ENCODE measurements at regions not wholly inside any gene's neighbourhood (a gene's known extent, or its start where the extent isn't known, plus 50 kb on each side); places are given as distances from the start of the nearest gene placed in this dataset.

GRCh38 chr13:26476782-26477142 is 80.7 kb upstream of the WASF3 start:
- peak overlapping the region in 4 of 8 donors; percentile 26 to 57 (median 48) for H3K27ac ChIP-seq
- peaks cover 0 to 14% (median 2%) of the 10 kb centered on the region in 6 donors for H3K4me1 ChIP-seq
- H3K27me3 ChIP-seq (replicated peaks in 1 of 7), result peaks cover 0 to 9% (median 0%) of the 10 kb centered on the region in 7 donors
- no peak overlapping the region for H3K4me3 ChIP-seq
- no peaks in the 10 kb centered on the region for H3K9me3 ChIP-seq
- no peak for DNase-seq
- no peak for TF ChIP-seq POLR2AphosphoS5 (IDR thresholded peaks at IDR 0.05)
- TF ChIP-seq POLR2A (IDR thresholded peaks at IDR 0.05), result no peak
- TF ChIP-seq, protein P1, sequence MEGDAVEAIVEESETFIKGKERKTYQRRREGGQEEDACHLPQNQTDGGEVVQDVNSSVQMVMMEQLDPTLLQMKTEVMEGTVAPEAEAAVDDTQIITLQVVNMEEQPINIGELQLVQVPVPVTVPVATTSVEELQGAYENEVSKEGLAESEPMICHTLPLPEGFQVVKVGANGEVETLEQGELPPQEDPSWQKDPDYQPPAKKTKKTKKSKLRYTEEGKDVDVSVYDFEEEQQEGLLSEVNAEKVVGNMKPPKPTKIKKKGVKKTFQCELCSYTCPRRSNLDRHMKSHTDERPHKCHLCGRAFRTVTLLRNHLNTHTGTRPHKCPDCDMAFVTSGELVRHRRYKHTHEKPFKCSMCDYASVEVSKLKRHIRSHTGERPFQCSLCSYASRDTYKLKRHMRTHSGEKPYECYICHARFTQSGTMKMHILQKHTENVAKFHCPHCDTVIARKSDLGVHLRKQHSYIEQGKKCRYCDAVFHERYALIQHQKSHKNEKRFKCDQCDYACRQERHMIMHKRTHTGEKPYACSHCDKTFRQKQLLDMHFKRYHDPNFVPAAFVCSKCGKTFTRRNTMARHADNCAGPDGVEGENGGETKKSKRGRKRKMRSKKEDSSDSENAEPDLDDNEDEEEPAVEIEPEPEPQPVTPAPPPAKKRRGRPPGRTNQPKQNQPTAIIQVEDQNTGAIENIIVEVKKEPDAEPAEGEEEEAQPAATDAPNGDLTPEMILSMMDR (IDR thresholded peaks at IDR 0.05 in 8 of 11, conservative IDR thresholded peaks at IDR 0.05 in 3 of 11), result no peak
- intact Hi-C loops (cut with DNase I; ENCODE audit: low total_unique reads), result no loop called here
- 50 to 72% (median 57%) methylated on average over 3 of the region's 3 CpGs; no CpG with 5 or more reads in 1 of the 5 donors for WGBS, 5 donors
- no peaks in the 10 kb centered on the region for H3K36me3 ChIP-seq

DNA sequence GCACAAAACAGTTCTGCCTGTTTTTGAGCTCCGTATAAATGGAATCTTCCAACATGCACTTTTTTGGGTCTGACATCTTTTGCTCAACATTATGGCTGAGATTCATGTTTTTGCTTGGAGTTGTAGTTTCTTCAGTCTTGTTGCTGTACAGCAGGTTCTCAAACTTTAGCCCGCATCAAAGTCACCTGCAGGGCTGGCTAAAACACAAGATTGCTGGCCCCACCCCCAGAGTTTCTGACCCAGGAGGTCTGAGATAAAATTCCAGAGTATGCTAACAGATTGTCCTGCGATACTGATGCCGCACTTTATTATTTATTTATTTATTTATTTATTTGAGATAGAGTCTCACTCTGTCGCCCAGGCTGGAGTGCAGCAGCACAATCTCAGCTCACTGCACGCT is 79.8 kb upstream of the WASF3 start:
- WGBS, 5 donors, result 92 to 99% (median 96%) methylated on average over 6 of the region's 6 CpGs; no CpG with 5 or more reads in 1 of the 5 donors
- intact Hi-C loops (cut with DNase I; ENCODE audit: low total_unique reads), result no loop called here
- H3K9me3 ChIP-seq, result no peaks in the 10 kb centered on the region
- no peak overlapping the region for H3K27ac ChIP-seq
- H3K27me3 ChIP-seq (replicated peaks in 1 of 7), result peaks cover 0 to 9% (median 0%) of the 10 kb centered on the region in 7 donors
- H3K36me3 ChIP-seq, result no peaks in the 10 kb centered on the region
- TF ChIP-seq POLR2A (IDR thresholded peaks at IDR 0.05), result no peak
- TF ChIP-seq, protein P1 (IDR thresholded peaks at IDR 0.05 in 8 of 11, conservative IDR thresholded peaks at IDR 0.05 in 3 of 11), result no peak
- H3K4me1 ChIP-seq, result peaks cover 0 to 19% (median 2%) of the 10 kb centered on the region in 6 donors
- no peak for DNase-seq
- H3K4me3 ChIP-seq, result no peak overlapping the region

GRCh38 chr13:26480246-26480855 is 77.1 kb upstream of the WASF3 start:
- H3K27me3 ChIP-seq (replicated peaks in 1 of 7), result peaks cover 0 to 9% (median 0%) of the 10 kb centered on the region in 7 donors
- intact Hi-C loops (cut with DNase I; ENCODE audit: low total_unique reads), result loop anchor here (5.0 kb wide), 1 partner anchor 217 kb away; no protein-coding TSS in a partner anchor
- no peak for TF ChIP-seq POLR2A (IDR thresholded peaks at IDR 0.05)
- TF ChIP-seq, protein P1 (IDR thresholded peaks at IDR 0.05 in 8 of 11, conservative IDR thresholded peaks at IDR 0.05 in 3 of 11), result no peak
- no peak for TF ChIP-seq POLR2AphosphoS5 (IDR thresholded peaks at IDR 0.05)
- no peak overlapping the region for H3K27ac ChIP-seq
- 79 to 85% (median 80%) methylated on average over 10 of the region's 10 CpGs for WGBS, 5 donors
- no peak overlapping the region for H3K4me3 ChIP-seq
- no peaks in the 10 kb centered on the region for H3K9me3 ChIP-seq
- H3K36me3 ChIP-seq, result no peaks in the 10 kb centered on the region
- no peak for DNase-seq
- H3K4me1 ChIP-seq, result peaks cover 0 to 28% (median 2%) of the 10 kb centered on the region in 6 donors

GRCh38 chr13:26482451-26483197 is 74.9 kb upstream of the WASF3 start:
- Histone ChIP-seq H3K4me3 (peak overlapping the region in 1 of 8 donors; percentile 41), H3K27ac (peak overlapping the region in 1 of 8 donors; percentile 34)

More at GRCh38 chr13:26482451-26483197, 74.9 kb upstream of the WASF3 start:
- intact Hi-C loops (cut with DNase I; ENCODE audit: low total_unique reads), result loop anchor here (5.0 kb wide), 1 partner anchor 215 kb away; no protein-coding TSS in a partner anchor
- WGBS, 5 donors, result 12 to 23% (median 20%) methylated on average over 3 of the region's 3 CpGs
- H3K27me3 ChIP-seq (replicated peaks in 1 of 7), result no peaks in the 10 kb centered on the region
- TF ChIP-seq, protein P1 (IDR thresholded peaks at IDR 0.05 in 8 of 11, conservative IDR thresholded peaks at IDR 0.05 in 3 of 11), result peak; percentile 65 to 90 (median 82)
- TF ChIP-seq POLR2AphosphoS5 (IDR thresholded peaks at IDR 0.05) (no peak), POLR2A (IDR thresholded peaks at IDR 0.05) (no peak)
- H3K4me1 ChIP-seq, result peaks cover 0 to 14% (median 0%) of the 10 kb centered on the region in 6 donors
- H3K9me3 ChIP-seq, result no peaks in the 10 kb centered on the region
- DNase-seq, result no peak
- H3K36me3 ChIP-seq, result no peaks in the 10 kb centered on the region
